Gastrocnemius medialis (tissue), 4 donors: ENCODE measurements at regions not wholly inside any gene's neighbourhood (a gene's known extent, or its start where the extent isn't known, plus 50 kb on each side); places are given as distances from the start of the nearest gene placed in this dataset.

Experiments used
- ATAC-seq, 2 donors: fragments of 150-250 bp; one replicate each; pipeline ENCODE4 v1.9.1; 2016
- DNase-seq, 2 donors: peaks; one replicate each; pipeline ENCODE4 v3.0.0-alpha.2; 2019
- H3K27ac ChIP-seq, 4 donors: fragments of 200-600 bp; sonication (generic); 1 replicate in 1 of 4; 2 replicates in 3 of 4; pipeline ENCODE4 v1.5.1; 2016 to 2018; ENCODE audit warnings: mild to moderate bottlenecking in 2 of 4, moderate library complexity in 1 of 4
- H3K27me3 ChIP-seq, 3 donors: fragments of 200-600 bp; sonication (generic) in 2 of 3; 1 replicate in 1 of 3; 2 replicates in 2 of 3; pipeline versions ENCODE4 v1.5.1 to v1.6.0; 2016 to 2019; ENCODE audit warnings: mild to moderate bottlenecking in 1 of 3, moderate library complexity in 1 of 3
- H3K36me3 ChIP-seq, 2 donors: fragments of 200-600 bp; sonication (generic) in 1 of 2; one replicate each; pipeline ENCODE4 v1.5.1; 2017 to 2018
- H3K4me1 ChIP-seq, 2 donors: fragments of 200-600 bp; sonication (generic) in 1 of 2; one replicate each; pipeline ENCODE4 v1.5.1; 2016 to 2017; ENCODE audit warnings: mild to moderate bottlenecking in 2 of 2
- H3K4me3 ChIP-seq, 4 donors: fragments of 200-600 bp; sonication (generic) in 3 of 4; 1 replicate in 1 of 4; 2 replicates in 3 of 4; pipeline ENCODE4 v1.5.1; 2016 to 2019; ENCODE audit warnings: mild to moderate bottlenecking in 2 of 4
- H3K9me3 ChIP-seq, 3 donors: fragments of 200-600 bp; sonication (generic) in 2 of 3; 1 replicate in 1 of 3; 2 replicates in 2 of 3; pipeline ENCODE4 v1.5.1; 2016 to 2019
- CTCF ChIP-seq, 5 experiments: fragments of 450-650 bp in 3 of 5; fragments of 200-600 bp in 2 of 5; sonication (generic) in 2 of 5; IDR thresholded peaks in 4 of 5; conservative IDR thresholded peaks in 1 of 5; 1 replicate in 4 of 5; 2 replicates in 1 of 5; pipeline ENCODE4 v1.5.1; 2016 to 2019; ENCODE audit warnings: antibody characterized with exemption in 5 of 5, mild to moderate bottlenecking in 3 of 5, moderate library complexity in 3 of 5
- POLR2A ChIP-seq, 2 donors: fragments of 450-650 bp; IDR thresholded peaks; one replicate each; pipeline ENCODE4 v1.6.1; 2017; ENCODE audit warnings: antibody characterized with exemption in 2 of 2, mild to moderate bottlenecking in 2 of 2, moderate library complexity in 2 of 2
- in situ Hi-C, 4 donors: fragments of 200-750 bp; cut with MboI; loops; one replicate each; pipeline versions ENCODE4 v1.15.0 to v1.8.0; 2017; ENCODE audit warnings: low sequenced_read_pairs in 4 of 4
- intact Hi-C: fragments of 100-400 bp; cut with DNase I; formaldehyde crosslinking; loops from one replicate; pipeline ENCODE4 v1.15.1; 2023; ENCODE audit warnings: low total_unique reads

GRCh38 chr7:45359250-45359649 is 201.7 kb downstream of the RAMP3 start:
- no peak for ATAC-seq
- no peaks in the 10 kb centered on the region for H3K9me3 ChIP-seq
- intact Hi-C loops (no loop called here), in situ Hi-C loops (no loop called here)
- H3K27ac ChIP-seq, result no peak overlapping the region
- H3K4me3 ChIP-seq, result no peak overlapping the region
- no peaks in the 10 kb centered on the region for H3K4me1 ChIP-seq
- H3K27me3 ChIP-seq, result no peaks in the 10 kb centered on the region
- H3K36me3 ChIP-seq, result no peaks in the 10 kb centered on the region
- no peak for DNase-seq
- no peak for TF ChIP-seq CTCF (IDR thresholded peaks at IDR 0.05 in 4 of 5, conservative IDR thresholded peaks at IDR 0.05 in 1 of 5)
- TF ChIP-seq POLR2A (IDR thresholded peaks at IDR 0.05), result no peak

GRCh38 chr7:45359776-45360175 is 202.2 kb downstream of the RAMP3 start:
- DNase-seq, result no peak
- intact Hi-C loops, result no loop called here

GRCh38 chr7:45363669-45364068 is 206.1 kb downstream of the RAMP3 start:
- no peak overlapping the region for H3K27ac ChIP-seq

More at GRCh38 chr7:45359776-45360175, 202.2 kb downstream of the RAMP3 start:
- H3K27me3 ChIP-seq, result no peaks in the 10 kb centered on the region
- H3K4me3 ChIP-seq, result no peak overlapping the region
- ATAC-seq, result no peak
- no peaks in the 10 kb centered on the region for H3K36me3 ChIP-seq
- H3K4me1 ChIP-seq, result no peaks in the 10 kb centered on the region
- TF ChIP-seq POLR2A (IDR thresholded peaks at IDR 0.05) (no peak), CTCF (IDR thresholded peaks at IDR 0.05 in 4 of 5, conservative IDR thresholded peaks at IDR 0.05 in 1 of 5) (no peak)
- H3K9me3 ChIP-seq, result no peaks in the 10 kb centered on the region
- no peak overlapping the region for H3K27ac ChIP-seq
- in situ Hi-C loops, result no loop called here

GRCh38 chr7:45365341-45365740 is 207.8 kb downstream of the RAMP3 start:
- DNase-seq (no peak), ATAC-seq (no peak)
- no peaks in the 10 kb centered on the region for H3K36me3 ChIP-seq
- H3K27me3 ChIP-seq, result no peaks in the 10 kb centered on the region
- TF ChIP-seq CTCF (IDR thresholded peaks at IDR 0.05 in 4 of 5, conservative IDR thresholded peaks at IDR 0.05 in 1 of 5), result no peak
- no peak overlapping the region for H3K4me3 ChIP-seq
- no peaks in the 10 kb centered on the region for H3K9me3 ChIP-seq
- no peaks in the 10 kb centered on the region for H3K4me1 ChIP-seq
- in situ Hi-C loops (no loop called here), intact Hi-C loops (no loop called here)
- no peak overlapping the region for H3K27ac ChIP-seq

More at GRCh38 chr7:45363669-45364068, 206.1 kb downstream of the RAMP3 start:
- H3K36me3 ChIP-seq, result no peaks in the 10 kb centered on the region
- ATAC-seq (no peak), DNase-seq (no peak)
- intact Hi-C loops, result no loop called here
- no peak for TF ChIP-seq CTCF (IDR thresholded peaks at IDR 0.05 in 4 of 5, conservative IDR thresholded peaks at IDR 0.05 in 1 of 5)
- TF ChIP-seq POLR2A (IDR thresholded peaks at IDR 0.05), result no peak
- in situ Hi-C loops, result no loop called here
- no peaks in the 10 kb centered on the region for H3K4me1 ChIP-seq
- no peaks in the 10 kb centered on the region for H3K27me3 ChIP-seq
- H3K9me3 ChIP-seq, result no peaks in the 10 kb centered on the region
- no peak overlapping the region for H3K4me3 ChIP-seq

GRCh38 chr7:45366475-45366874 is 207.7 kb upstream of the ADCY1 start:
- in situ Hi-C loops (no loop called here), intact Hi-C loops (no loop called here)
- DNase-seq (no peak), ATAC-seq (no peak)
- Histone ChIP-seq H3K27me3 (no peaks in the 10 kb centered on the region), H3K36me3 (no peaks in the 10 kb centered on the region), H3K4me1 (no peaks in the 10 kb centered on the region), H3K9me3 (no peaks in the 10 kb centered on the region), H3K27ac (no peak overlapping the region), H3K4me3 (no peak overlapping the region)
- no peak for TF ChIP-seq POLR2A (IDR thresholded peaks at IDR 0.05)
- TF ChIP-seq CTCF (IDR thresholded peaks at IDR 0.05 in 4 of 5, conservative IDR thresholded peaks at IDR 0.05 in 1 of 5), result no peak
